Memory B cell (primary cell): ENCODE measurements at regions not wholly inside any gene's neighbourhood (a gene's known extent, or its start where the extent isn't known, plus 50 kb on each side); places are given as distances from the start of the nearest gene placed in this dataset.

Experiments used
- ATAC-seq: fragments of 150-1000 bp; cut with Tn5 transposase; 2 replicates; pipeline ENCODE4 v1.10.0; 2021; ENCODE audit warnings: low read depth, mild to moderate bottlenecking, moderate library complexity
- DNase-seq, 2 donors: peaks; one replicate each; pipeline ENCODE4 v3.0.0; 2022; ENCODE audit warnings: low spot score in 2 of 2
- H3K27ac Mint-ChIP-seq: one replicate; pipeline ENCODE4 v1.8.0; 2022; ENCODE audit warnings: mild to moderate bottlenecking, moderate library complexity, mixed read lengths
- H3K27me3 Mint-ChIP-seq: one replicate; pipeline ENCODE4 v1.8.0; 2022; ENCODE audit warnings: mixed read lengths
- H3K36me3 Mint-ChIP-seq: one replicate; pipeline ENCODE4 v1.8.0; 2022; ENCODE audit warnings: mild to moderate bottlenecking, mixed read lengths
- H3K4me1 Mint-ChIP-seq: one replicate; pipeline ENCODE4 v1.8.0; 2022; ENCODE audit warnings: mixed read lengths
- H3K4me3 Mint-ChIP-seq: one replicate; pipeline ENCODE4 v1.8.0; 2022; ENCODE audit warnings: mild to moderate bottlenecking, moderate library complexity, mixed read lengths
- H3K9me3 Mint-ChIP-seq: one replicate; pipeline ENCODE4 v1.8.0; 2022; ENCODE audit warnings: mixed read lengths

DNA sequence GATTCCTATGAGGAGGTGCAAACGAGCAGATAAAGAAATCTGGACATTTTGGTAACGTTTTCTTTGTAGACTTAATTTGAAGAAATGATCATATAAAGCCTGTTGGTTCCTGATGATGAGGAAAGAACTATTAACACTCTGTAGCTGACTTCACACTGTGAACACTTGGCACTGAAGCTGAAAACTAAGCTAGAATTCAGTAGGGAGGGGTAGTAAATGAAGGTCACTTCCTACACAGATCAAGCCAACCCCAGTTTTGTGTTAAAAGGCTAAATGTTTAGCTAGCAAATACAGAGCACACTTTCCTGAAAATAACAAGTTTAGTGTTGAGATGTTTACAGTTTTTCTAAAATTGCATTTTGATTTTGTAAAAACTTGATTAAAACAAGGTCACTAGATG, 296.2 kb upstream of the PRDM1 start:
- no peaks in the 10 kb centered on the region for H3K36me3 Mint-ChIP-seq
- no peak overlapping the region for H3K27ac Mint-ChIP-seq
- no peak for ATAC-seq
- H3K4me3 Mint-ChIP-seq = no peak overlapping the region
- H3K9me3 Mint-ChIP-seq = no peaks in the 10 kb centered on the region
- H3K4me1 Mint-ChIP-seq = peaks cover 19% of the 10 kb centered on the region
- no peak for DNase-seq
- peaks cover 2% of the 10 kb centered on the region for H3K27me3 Mint-ChIP-seq

DNA sequence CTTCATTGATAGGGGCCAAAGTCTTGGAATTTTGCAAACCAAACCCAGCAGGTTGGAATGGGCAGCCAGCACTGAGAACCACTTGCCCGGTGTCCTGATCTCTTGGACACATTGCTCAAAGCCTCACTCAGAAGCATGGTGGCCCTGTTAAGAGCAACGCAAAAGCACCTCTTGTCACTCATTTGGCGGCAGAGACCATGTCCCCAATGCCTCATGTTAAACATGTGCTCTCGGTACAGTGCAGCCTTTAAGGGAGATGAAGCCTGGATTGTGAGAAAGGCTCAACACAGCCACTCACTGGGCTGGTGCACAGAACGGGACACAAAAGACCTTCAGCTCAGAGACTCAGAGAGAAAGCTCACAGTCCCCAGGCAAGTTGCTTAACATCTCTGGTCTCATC, 298.4 kb upstream of the PRDM1 start:
- peaks cover 4% of the 10 kb centered on the region for H3K27me3 Mint-ChIP-seq
- ATAC-seq = no peak
- no peak overlapping the region for H3K4me3 Mint-ChIP-seq
- no peaks in the 10 kb centered on the region for H3K9me3 Mint-ChIP-seq
- H3K4me1 Mint-ChIP-seq = peaks cover 13% of the 10 kb centered on the region
- no peak for DNase-seq
- H3K27ac Mint-ChIP-seq = no peak overlapping the region
- no peaks in the 10 kb centered on the region for H3K36me3 Mint-ChIP-seq

DNA sequence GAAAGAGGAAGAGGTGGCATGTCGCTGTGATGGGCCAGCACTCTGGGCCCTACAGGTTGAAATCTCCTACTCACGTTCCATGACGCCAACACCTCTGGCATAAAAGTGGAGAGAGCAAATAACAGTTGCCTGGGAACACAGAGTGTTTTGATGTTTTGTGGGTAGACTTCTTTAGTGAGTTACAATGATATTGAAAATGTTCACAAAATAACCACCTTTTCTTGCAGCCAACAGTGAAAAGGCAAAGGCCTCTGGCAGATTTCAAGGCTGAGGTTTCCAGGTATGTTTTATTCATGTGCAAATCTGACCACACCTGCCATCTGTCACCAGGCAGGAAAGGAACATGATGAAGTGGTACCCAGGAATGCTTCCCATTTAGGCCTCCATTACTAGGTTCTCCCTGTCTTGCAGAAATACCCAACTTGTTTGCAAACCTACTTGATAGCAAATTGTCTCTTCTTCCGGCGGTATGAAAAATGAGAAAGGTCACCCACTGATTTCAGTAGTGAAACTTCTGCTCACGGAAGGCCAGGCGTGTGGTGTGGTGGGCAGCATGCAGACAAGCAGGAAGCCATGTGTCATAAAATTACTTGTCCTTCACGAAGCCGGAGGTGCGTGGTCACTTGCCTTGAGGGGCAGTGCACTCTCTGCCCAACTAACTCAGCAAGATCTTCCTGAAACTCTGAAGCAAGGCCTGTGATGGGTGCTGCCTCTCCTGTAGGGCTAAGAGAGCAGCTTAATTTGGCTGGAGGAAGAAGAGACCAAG, 299.1 kb upstream of the PRDM1 start:
- Mint-ChIP-seq H3K27ac (no peak overlapping the region), H3K4me3 (no peak overlapping the region), H3K27me3 (peaks cover 4% of the 10 kb centered on the region), H3K4me1 (peaks cover 14% of the 10 kb centered on the region), H3K9me3 (no peaks in the 10 kb centered on the region), H3K36me3 (no peaks in the 10 kb centered on the region)
- ATAC-seq (no peak), DNase-seq (no peak)

DNA sequence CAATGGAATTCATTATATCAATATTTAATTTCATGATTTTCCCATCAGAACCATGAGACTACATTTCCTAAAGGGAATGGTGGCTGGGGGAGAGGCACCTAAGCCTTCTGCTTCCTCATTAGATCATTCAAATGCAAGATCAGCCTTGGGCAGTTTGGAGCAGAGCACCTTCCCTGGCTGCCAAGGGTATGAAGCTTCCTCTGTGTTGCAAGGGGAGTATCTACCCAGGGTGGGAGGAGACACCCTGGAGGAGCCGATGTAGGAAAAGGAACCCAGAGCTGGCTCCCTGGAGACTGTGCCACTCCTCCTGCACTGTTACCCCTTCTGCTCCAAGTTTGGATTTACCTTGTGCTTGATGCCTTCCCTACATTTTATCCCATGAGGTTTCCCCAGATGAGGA, 299.7 kb upstream of the PRDM1 start:
- DNase-seq (no peak), ATAC-seq (no peak)
- no peak overlapping the region for H3K4me3 Mint-ChIP-seq
- H3K27ac Mint-ChIP-seq = no peak overlapping the region
- H3K36me3 Mint-ChIP-seq = no peaks in the 10 kb centered on the region
- peaks cover 4% of the 10 kb centered on the region for H3K27me3 Mint-ChIP-seq
- no peaks in the 10 kb centered on the region for H3K9me3 Mint-ChIP-seq
- H3K4me1 Mint-ChIP-seq = peaks cover 10% of the 10 kb centered on the region

DNA sequence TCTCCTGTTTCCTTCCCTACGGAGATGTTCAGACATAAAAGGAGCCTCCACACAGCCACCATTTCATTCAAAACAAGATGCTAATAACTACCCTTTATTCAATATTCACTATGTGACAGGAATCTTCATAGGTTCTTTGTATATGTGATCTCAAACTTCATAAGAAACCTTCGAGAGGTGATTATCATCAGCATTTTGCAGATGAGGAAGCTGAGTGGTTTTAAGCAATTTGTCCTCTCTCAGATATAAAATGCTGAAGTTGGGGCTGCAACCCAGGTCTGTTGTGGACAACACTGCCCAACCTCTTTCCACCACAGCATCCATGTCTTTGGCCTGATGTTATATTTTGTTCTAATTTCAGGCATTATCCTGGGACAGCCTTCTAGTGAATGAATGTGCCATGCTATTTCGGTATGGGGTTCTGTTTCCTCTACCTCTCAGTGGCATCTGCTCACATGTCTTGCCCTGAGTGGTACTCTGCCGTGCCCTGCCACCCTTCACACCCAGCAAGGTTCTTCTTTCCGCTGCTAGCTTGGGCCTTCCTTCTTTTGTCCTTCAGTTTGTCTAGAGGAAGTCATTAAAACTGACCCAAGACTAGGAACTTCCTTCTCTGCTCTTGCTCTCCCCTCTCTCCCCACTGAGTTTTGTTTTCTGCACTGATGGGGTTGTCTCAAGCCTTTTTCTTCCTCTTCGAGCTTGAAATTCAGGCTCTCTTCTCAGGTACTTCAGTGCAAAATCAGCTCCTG, 300.9 kb upstream of the PRDM1 start:
- DNase-seq (no peak), ATAC-seq (peak; percentile 35)
- H3K36me3 Mint-ChIP-seq = no peaks in the 10 kb centered on the region
- peaks cover 4% of the 10 kb centered on the region for H3K27me3 Mint-ChIP-seq
- H3K9me3 Mint-ChIP-seq = no peaks in the 10 kb centered on the region
- peaks cover 10% of the 10 kb centered on the region for H3K4me1 Mint-ChIP-seq
- H3K27ac Mint-ChIP-seq = no peak overlapping the region
- H3K4me3 Mint-ChIP-seq = no peak overlapping the region

GRCh38 chr6:105784179-105784578, 302.0 kb upstream of the PRDM1 start:
- no peak overlapping the region for H3K27ac Mint-ChIP-seq

GRCh38 chr6:105783333-105783935, 302.7 kb upstream of the PRDM1 start:
- DNase-seq = no peak
- Mint-ChIP-seq H3K27me3 (peaks cover 4% of the 10 kb centered on the region), H3K27ac (no peak overlapping the region), H3K36me3 (no peaks in the 10 kb centered on the region), H3K4me3 (no peak overlapping the region), H3K9me3 (no peaks in the 10 kb centered on the region), H3K4me1 (peaks cover 10% of the 10 kb centered on the region)
- ATAC-seq = no peak

More at GRCh38 chr6:105784179-105784578, 302.0 kb upstream of the PRDM1 start:
- Mint-ChIP-seq H3K9me3 (no peaks in the 10 kb centered on the region), H3K27me3 (peaks cover 4% of the 10 kb centered on the region), H3K4me3 (no peak overlapping the region), H3K4me1 (peaks cover 10% of the 10 kb centered on the region), H3K36me3 (no peaks in the 10 kb centered on the region)
- no peak for ATAC-seq
- no peak for DNase-seq

DNA sequence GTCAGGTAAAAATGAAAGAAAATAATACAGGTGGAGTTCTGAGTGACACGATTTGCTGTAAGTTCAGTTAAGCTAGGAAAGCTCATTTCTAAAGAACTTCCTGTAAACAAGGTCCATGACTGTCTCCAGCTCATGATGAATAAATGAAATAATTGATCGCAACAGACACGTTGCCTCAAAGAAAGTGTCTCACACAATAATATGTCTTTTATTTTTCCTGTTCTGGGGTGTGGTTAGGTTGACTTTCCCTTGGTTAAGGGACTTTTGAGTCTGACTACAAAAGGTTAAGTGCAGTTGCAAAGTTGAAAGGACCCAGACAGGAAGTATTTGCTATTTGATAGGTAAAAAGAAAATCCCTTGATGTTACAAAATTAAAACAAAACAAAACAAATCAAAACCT, 304.2 kb upstream of the PRDM1 start:
- Mint-ChIP-seq H3K4me1 (peaks cover 10% of the 10 kb centered on the region), H3K27ac (no peak overlapping the region), H3K36me3 (no peaks in the 10 kb centered on the region), H3K9me3 (no peaks in the 10 kb centered on the region), H3K4me3 (no peak overlapping the region), H3K27me3 (peaks cover 2% of the 10 kb centered on the region)
- DNase-seq = no peak
- no peak for ATAC-seq

DNA sequence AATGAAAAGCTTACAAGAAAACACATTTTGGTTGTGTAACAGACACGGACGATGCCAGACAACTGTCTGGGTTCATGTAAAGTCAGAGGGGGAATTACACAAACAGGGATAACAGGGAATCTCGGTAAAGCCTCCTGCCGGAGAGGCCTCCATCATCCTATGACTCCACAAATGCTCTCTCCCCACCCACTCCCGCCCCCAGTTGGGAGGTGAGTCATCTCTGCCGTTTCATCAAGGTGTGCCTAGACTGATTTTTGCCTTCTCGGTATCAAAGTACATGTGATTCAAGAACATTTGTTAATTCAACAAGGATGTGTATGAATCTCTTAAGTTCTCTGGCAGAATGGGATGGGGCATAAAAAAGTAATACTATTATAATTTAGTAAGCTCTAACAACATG, 304.9 kb upstream of the PRDM1 start:
- ATAC-seq = no peak
- no peak for DNase-seq
- H3K36me3 Mint-ChIP-seq = no peaks in the 10 kb centered on the region
- peaks cover 10% of the 10 kb centered on the region for H3K4me1 Mint-ChIP-seq
- H3K27me3 Mint-ChIP-seq = peaks cover 2% of the 10 kb centered on the region
- H3K4me3 Mint-ChIP-seq = no peak overlapping the region
- H3K27ac Mint-ChIP-seq = no peak overlapping the region
- H3K9me3 Mint-ChIP-seq = no peaks in the 10 kb centered on the region

GRCh38 chr6:105780146-105780860, 305.8 kb upstream of the PRDM1 start:
- Mint-ChIP-seq H3K27me3 (peaks cover 2% of the 10 kb centered on the region), H3K36me3 (peaks cover 2% of the 10 kb centered on the region), H3K4me1 (peaks cover 5% of the 10 kb centered on the region), H3K9me3 (peaks cover under 1% of the 10 kb centered on the region), H3K27ac (no peak overlapping the region), H3K4me3 (no peak overlapping the region)
- DNase-seq (no peak), ATAC-seq (no peak)

DNA sequence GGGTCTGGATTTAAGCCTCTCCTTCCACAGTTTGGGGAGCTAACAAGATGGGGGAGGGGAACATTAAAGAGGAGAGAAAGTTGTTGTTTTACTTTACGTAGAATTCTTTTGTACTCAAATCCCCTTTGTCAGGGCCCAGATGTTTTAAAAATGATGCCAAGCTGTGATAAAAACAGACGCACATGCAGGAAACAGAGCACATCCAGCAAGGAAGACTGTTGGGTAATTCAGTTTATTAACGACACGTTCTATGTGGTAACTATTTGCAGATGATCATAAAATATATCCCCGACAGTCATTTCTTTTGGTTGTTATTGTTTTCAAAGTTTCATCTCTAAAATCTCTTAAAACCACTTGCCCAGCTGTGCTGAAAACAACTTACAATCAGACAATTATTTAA, 307.0 kb upstream of the PRDM1 start:
- Mint-ChIP-seq H3K36me3 (peaks cover 2% of the 10 kb centered on the region), H3K27me3 (no peaks in the 10 kb centered on the region), H3K27ac (no peak overlapping the region), H3K4me3 (no peak overlapping the region), H3K9me3 (peaks cover 3% of the 10 kb centered on the region), H3K4me1 (peaks cover 4% of the 10 kb centered on the region)
- ATAC-seq (no peak), DNase-seq (no peak)

- no peak overlapping the region for H3K27ac Mint-ChIP-seq
- ATAC-seq (no peak), DNase-seq (no peak)
- no peak overlapping the region for H3K4me3 Mint-ChIP-seq
- no peaks in the 10 kb centered on the region for H3K27me3 Mint-ChIP-seq
- H3K36me3 Mint-ChIP-seq = peaks cover 2% of the 10 kb centered on the region
- peaks cover 3% of the 10 kb centered on the region for H3K9me3 Mint-ChIP-seq
- H3K4me1 Mint-ChIP-seq = no peaks in the 10 kb centered on the region
Measured at GRCh38 chr6:105775095-105775494, 311.0 kb upstream of the PRDM1 start.

DNA sequence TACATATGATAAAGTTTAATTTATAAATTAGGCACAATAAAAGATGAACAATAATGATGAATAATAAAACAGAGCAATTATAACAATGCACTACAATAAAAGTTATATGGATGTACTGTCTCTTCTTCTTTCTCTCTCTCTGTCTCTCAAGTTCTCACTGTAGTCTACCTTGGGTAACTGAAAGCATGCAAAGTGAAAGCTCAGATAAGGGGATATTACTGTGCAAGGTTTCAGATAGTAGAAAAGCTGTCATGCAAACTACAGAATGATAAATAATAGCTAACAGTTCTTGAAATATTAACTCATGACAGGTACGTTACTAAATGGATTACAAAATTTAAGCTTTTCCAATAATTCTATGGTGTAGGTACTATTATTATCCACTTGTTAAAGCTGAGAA, 311.9 kb upstream of the PRDM1 start:
- no peaks in the 10 kb centered on the region for H3K27me3 Mint-ChIP-seq
- DNase-seq = no peak
- peaks cover 2% of the 10 kb centered on the region for H3K36me3 Mint-ChIP-seq
- no peak overlapping the region for H3K4me3 Mint-ChIP-seq
- H3K4me1 Mint-ChIP-seq = no peaks in the 10 kb centered on the region
- no peak for ATAC-seq
- no peak overlapping the region for H3K27ac Mint-ChIP-seq
- peaks cover 3% of the 10 kb centered on the region for H3K9me3 Mint-ChIP-seq
